ENCODE measurements at regions not wholly inside any gene's neighbourhood (a gene's known extent, or its start where the extent isn't known, plus 50 kb on each side); places are given as distances from the start of the nearest gene placed in this dataset.

DNA sequence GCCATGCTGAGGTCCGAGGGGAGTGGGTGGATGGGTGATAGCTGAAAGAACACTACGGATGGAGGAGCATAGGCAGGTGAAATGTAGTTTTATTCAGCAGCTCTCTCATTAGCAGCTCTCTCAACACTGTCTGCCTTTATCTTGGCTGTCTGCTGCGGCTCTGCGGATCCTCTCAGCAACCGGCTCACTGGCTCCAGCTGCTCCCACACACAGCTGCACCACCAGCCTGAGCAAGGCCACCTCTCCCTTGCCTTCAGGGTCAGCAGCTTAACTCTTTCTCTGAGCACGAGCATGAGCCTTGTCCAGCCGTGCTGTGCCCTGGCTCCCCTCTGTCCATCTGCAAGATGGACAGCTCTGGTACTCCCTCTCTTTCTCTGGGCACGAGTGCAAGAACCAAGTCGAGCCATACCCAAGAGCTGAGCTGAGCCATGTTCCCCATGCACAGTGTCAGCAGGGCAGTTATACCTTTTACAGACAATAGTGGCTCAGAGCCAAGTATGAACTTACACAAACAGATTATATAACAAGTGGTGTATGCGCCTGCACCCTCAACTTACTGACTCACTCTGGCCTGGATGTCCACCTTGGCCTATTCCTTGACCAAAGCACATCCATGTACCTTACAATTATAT, 108.5 kb downstream of the MACIR start:
- in situ Hi-C loops (cut with MboI; ENCODE audit: low pct_unique_long_range_greater_than_20kb in 2 of 9, low sequenced_read_pairs in 9 of 9, unreplicated experiment in 9 of 9), result no loop called here
- ATAC-seq (replicated peaks in 6 of 8), result peak in 2 of 8 experiments; percentile 39 to 55
- 40 to 92% (median 69%) methylated on average over 1 to 7 of the region's 10 CpGs for WGBS, 10 experiments
- H3K4me1 ChIP-seq (replicated peaks in 1 of 2), result no peaks in the 10 kb centered on the region
- no peak overlapping the region for H3K4me3 ChIP-seq
- no peak overlapping the region for H3K27ac ChIP-seq

DNA sequence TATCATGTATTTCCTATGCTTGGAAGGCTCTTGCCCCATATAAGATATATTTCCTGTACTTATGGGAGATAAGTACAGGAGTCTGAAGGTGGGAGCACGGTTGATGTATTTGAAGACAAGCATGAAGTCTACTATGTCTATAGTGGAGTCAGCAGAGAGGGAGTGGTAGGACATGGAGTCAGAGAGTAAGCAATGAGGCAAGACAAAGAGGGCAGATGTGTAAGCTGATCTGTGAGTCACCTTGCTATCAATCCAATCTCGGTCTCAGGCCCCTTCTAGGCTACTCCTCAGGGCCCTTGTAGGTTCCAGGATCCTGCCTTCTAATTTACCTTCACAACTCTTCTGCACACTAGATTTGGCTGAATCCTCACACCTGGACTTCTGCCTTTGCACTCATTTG, 105.5 kb downstream of the MACIR start:
- peak in 1 of 8 experiments; percentile 57 for ATAC-seq (replicated peaks in 6 of 8)
- in situ Hi-C loops (cut with MboI; ENCODE audit: low pct_unique_long_range_greater_than_20kb in 2 of 9, low sequenced_read_pairs in 9 of 9, unreplicated experiment in 9 of 9), result no loop called here
- Histone ChIP-seq H3K4me3 (no peak overlapping the region), H3K4me1 (replicated peaks in 1 of 2) (no peaks in the 10 kb centered on the region), H3K27ac (no peak overlapping the region)
- WGBS, 10 experiments, result 0 to 100% (median 71%) methylated on average over 1 to 2 of the region's 2 CpGs; no CpG with 5 or more reads in 3 of the 10 experiments

DNA sequence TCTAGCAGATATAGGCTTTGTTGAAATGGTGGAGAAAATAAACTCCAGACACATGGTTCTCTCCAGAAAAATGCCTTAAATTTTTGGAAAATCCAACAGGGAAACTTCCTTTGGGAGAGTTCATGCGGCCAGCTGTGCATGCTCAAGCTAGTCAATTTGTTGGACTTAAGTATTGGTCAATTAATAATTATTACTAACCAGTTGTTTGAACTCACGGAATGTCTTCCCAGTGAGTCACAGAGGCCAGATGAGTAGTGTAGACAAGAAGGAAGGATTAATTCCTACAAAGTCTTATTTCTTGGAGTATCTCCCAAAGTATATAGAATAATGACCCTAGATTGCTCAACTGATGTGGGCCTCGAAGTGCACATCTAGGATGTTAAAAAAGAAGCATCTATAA, 103.6 kb downstream of the MACIR start:
- Histone ChIP-seq H3K4me3 (no peak overlapping the region), H3K27ac (no peak overlapping the region), H3K4me1 (replicated peaks in 1 of 2) (no peaks in the 10 kb centered on the region)
- in situ Hi-C loops (cut with MboI; ENCODE audit: low pct_unique_long_range_greater_than_20kb in 2 of 9, low sequenced_read_pairs in 9 of 9, unreplicated experiment in 9 of 9), result no loop called here
- 10 to 100% (median 92%) methylated on average over 1 to 3 of the region's 3 CpGs; no CpG with 5 or more reads in 2 of the 10 experiments for WGBS, 10 experiments
- no peak for ATAC-seq (replicated peaks in 6 of 8)

DNA sequence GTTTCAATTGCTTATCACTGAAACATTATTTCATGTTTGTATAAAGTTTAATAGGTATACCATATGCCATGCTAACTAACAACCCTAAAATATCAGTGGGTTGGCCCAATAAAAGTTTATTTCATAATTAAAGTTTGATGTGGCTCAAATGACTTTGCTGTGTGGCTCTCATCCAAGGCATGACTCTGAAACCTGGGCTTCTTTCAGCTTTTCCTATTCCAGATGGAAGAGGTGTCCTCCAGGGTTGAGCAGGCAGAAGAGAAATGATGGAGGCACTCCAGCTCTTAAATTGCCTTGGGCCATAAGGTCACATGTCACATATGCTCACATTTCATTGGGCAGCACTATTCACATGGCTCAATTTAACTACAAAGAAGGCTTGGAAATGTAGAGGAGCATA, 101.9 kb downstream of the MACIR start:
- Histone ChIP-seq H3K27ac (no peak overlapping the region), H3K4me1 (replicated peaks in 1 of 2) (peaks cover 0 to 5% of the 10 kb centered on the region in 2 donors), H3K4me3 (no peak overlapping the region)
- in situ Hi-C loops (cut with MboI; ENCODE audit: low pct_unique_long_range_greater_than_20kb in 2 of 9, low sequenced_read_pairs in 9 of 9, unreplicated experiment in 9 of 9), result no loop called here
- no peak for ATAC-seq (replicated peaks in 6 of 8)

DNA sequence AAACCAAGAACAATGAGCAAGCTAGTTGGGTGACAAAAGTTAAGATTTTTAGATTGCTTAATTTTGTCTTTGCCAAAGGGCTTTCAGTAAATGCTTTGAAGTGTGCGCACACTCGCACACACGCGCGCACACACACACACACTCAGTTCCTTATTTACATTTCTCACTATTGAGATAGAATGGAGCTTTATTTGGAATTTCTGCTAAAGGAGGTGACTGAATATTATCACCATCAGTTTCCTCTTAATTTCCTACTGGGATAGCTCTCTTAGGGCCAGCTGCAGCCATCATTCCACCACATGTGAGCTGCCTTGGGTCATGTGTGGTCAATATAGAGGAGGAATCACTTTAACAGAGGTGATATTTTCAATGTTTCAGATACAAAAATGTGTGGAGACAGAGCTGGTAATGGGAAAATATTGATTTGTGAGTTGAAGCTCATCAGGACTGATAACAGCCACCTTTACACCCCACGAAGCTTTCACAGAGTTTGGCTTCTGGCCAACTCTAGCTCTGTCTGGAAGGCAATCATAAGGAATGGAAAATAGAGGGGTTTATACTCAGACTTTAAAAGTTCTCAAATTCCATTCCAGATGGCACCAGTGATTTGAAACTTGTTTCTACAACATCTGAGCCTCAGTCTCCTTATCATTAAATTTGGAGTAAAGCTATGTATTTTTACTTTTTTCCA, 99.9 kb downstream of the MACIR start:
- H3K4me3 ChIP-seq, result no peak overlapping the region
- ATAC-seq (replicated peaks in 6 of 8), result peak in 1 of 8 experiments; percentile 13
- H3K27ac ChIP-seq, result no peak overlapping the region
- 30 to 100% (median 80%) methylated on average over 1 to 6 of the region's 6 CpGs for WGBS, 10 experiments
- in situ Hi-C loops (cut with MboI; ENCODE audit: low pct_unique_long_range_greater_than_20kb in 2 of 9, low sequenced_read_pairs in 9 of 9, unreplicated experiment in 9 of 9), result no loop called here
- peaks cover 0 to 13% of the 10 kb centered on the region in 2 donors for H3K4me1 ChIP-seq (replicated peaks in 1 of 2)

DNA sequence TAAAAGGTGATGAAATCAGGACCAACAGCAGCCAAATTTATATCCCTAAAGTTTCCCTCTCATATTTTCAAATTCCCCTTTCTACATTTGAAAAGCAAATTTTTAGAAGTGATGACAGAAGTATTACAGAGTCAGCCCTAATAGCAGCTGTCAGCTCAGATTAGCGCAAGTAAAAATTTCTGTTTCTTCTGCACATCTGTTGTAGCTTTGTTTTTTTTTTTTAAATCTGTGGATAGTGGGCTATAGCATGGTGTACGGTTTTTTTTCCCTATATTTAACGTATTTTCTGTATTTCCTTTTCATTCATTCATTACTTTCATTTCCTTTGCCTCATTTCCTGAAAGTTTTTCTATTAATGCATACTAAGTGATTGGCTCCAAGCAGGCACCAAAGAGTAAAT, 99.1 kb downstream of the MACIR start:
- H3K27ac ChIP-seq, result no peak overlapping the region
- H3K4me1 ChIP-seq (replicated peaks in 1 of 2), result peaks cover 0 to 13% of the 10 kb centered on the region in 2 donors
- no peak overlapping the region for H3K4me3 ChIP-seq
- in situ Hi-C loops (cut with MboI; ENCODE audit: low pct_unique_long_range_greater_than_20kb in 2 of 9, low sequenced_read_pairs in 9 of 9, unreplicated experiment in 9 of 9), result no loop called here
- ATAC-seq (replicated peaks in 6 of 8), result no peak
- WGBS, 10 experiments, result 18 to 97% (median 87%) methylated on average over 2 to 3 of the region's 3 CpGs

DNA sequence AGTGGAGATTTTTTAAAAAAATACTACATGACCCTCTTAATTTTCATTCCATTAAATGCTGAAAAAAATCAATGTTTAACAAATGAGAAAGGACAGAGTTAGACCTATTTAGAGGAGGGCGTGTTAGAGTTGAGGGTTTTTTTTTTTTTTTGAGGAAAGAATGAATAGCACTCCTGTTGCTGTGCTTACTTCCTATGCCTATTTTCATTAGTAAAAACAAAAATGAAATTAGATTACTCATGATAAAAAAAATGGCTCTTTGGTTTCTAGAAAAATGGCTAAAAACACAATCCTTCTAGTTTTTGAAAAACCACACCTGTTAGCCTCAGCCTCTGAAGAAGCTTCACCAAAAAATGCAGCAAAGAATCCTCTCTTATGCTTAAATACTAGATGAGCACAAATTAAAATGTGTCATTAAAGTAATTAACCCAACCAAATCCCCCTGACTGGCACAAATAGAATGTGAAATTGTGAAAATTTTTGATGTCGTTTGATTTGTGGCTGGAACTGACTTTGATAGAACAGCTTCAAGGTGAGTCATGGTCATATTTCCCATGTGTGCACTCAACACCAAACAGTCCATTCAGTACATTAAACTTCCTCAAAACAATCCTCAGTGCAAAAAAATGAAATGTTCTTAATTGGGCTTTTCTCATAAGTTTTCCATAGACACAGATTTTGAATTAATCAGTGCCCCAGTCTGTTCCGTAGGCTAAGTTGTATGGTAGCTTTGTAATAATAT, 98.0 kb downstream of the MACIR start:
- in situ Hi-C loops (cut with MboI; ENCODE audit: low pct_unique_long_range_greater_than_20kb in 2 of 9, low sequenced_read_pairs in 9 of 9, unreplicated experiment in 9 of 9), result no loop called here
- WGBS, 10 experiments, result 76 to 100% (median 91%) methylated on average over 1 to 3 of the region's 3 CpGs
- Histone ChIP-seq H3K4me3 (no peak overlapping the region), H3K27ac (no peak overlapping the region), H3K4me1 (replicated peaks in 1 of 2) (peaks cover 0 to 13% of the 10 kb centered on the region in 2 donors)
- no peak for ATAC-seq (replicated peaks in 6 of 8)

DNA sequence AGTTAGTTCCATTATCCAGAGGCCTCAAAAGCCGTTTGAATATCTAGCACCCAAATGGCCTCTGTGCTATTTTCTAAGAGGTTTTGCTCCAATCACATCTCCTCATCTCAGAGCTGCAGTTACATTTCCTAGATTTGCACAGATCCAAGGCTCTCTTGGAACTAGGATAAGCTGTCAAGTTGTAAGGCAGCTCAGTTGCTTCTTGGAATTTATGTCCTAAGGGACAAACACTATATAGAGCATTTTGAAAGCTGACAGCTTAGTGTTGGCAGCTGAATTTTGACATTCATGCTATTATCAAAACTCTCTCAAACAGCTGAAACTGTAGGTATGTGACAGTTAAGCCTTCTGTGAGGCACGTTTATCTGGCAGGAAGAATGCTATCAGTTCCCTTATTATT, 97.0 kb downstream of the MACIR start:
- in situ Hi-C loops (cut with MboI; ENCODE audit: low pct_unique_long_range_greater_than_20kb in 2 of 9, low sequenced_read_pairs in 9 of 9, unreplicated experiment in 9 of 9), result no loop called here
- WGBS, 10 experiments, result 0 to 80% (median 0%) methylated on average over 1 to 2 of the region's 2 CpGs; no CpG with 5 or more reads in 4 of the 10 experiments
- peaks cover 0 to 13% of the 10 kb centered on the region in 2 donors for H3K4me1 ChIP-seq (replicated peaks in 1 of 2)
- H3K4me3 ChIP-seq, result no peak overlapping the region
- ATAC-seq (replicated peaks in 6 of 8), result no peak
- no peak overlapping the region for H3K27ac ChIP-seq

DNA sequence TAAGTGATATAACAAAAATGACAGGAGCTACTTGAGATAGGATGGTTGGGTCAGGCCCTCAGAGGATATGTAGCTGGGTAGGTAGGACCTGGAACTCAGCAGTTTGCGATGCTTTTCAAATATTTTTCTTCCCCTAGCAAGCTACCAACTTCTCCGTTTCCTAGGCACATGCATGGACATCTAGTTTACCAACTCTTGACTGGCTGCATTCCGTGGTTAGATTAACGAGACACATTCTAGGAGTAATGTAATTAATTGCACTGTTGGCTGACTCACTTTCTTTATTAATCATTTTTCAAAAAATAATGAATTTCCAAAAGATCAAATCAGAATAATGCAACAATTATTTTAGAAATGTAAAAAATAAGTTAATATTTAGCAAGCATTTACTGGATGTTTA, 95.9 kb downstream of the MACIR start:
- in situ Hi-C loops (cut with MboI; ENCODE audit: low pct_unique_long_range_greater_than_20kb in 2 of 9, low sequenced_read_pairs in 9 of 9, unreplicated experiment in 9 of 9), result no loop called here
- peaks cover 0 to 13% of the 10 kb centered on the region in 2 donors for H3K4me1 ChIP-seq (replicated peaks in 1 of 2)
- WGBS, 10 experiments, result 60 to 100% (median 85%) methylated on average over 1 to 4 of the region's 4 CpGs; no CpG with 5 or more reads in 1 of the 10 experiments
- no peak overlapping the region for H3K4me3 ChIP-seq
- no peak overlapping the region for H3K27ac ChIP-seq
- peak in 1 of 8 experiments; percentile 37 for ATAC-seq (replicated peaks in 6 of 8)

DNA sequence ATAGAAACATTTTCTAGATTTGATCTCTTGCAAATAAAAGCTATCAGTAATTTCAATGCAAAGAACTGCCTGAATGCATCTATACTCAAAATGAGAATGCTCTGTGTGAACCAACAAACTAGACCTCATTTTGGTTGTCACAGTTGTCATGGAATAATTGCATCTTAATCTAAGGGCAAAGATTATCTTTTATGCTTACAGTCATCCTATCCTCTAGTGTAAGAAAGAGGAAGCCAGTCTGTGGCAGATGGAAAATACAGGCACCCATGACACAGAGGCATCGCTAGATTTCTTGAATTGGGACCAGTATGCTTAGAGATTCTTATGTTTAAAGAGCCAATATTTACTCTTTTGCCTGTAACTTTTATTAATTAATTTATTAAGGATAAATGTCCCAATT, 95.0 kb downstream of the MACIR start:
- peaks cover 0 to 13% of the 10 kb centered on the region in 2 donors for H3K4me1 ChIP-seq (replicated peaks in 1 of 2)
- in situ Hi-C loops (cut with MboI; ENCODE audit: low pct_unique_long_range_greater_than_20kb in 2 of 9, low sequenced_read_pairs in 9 of 9, unreplicated experiment in 9 of 9), result no loop called here
- H3K27ac ChIP-seq, result no peak overlapping the region
- no peak overlapping the region for H3K4me3 ChIP-seq
- no peak for ATAC-seq (replicated peaks in 6 of 8)
- WGBS, 10 experiments, result 40 to 100% (median 90%) methylated on average over 1 of the region's 1 CpG; no CpG with 5 or more reads in 2 of the 10 experiments

DNA sequence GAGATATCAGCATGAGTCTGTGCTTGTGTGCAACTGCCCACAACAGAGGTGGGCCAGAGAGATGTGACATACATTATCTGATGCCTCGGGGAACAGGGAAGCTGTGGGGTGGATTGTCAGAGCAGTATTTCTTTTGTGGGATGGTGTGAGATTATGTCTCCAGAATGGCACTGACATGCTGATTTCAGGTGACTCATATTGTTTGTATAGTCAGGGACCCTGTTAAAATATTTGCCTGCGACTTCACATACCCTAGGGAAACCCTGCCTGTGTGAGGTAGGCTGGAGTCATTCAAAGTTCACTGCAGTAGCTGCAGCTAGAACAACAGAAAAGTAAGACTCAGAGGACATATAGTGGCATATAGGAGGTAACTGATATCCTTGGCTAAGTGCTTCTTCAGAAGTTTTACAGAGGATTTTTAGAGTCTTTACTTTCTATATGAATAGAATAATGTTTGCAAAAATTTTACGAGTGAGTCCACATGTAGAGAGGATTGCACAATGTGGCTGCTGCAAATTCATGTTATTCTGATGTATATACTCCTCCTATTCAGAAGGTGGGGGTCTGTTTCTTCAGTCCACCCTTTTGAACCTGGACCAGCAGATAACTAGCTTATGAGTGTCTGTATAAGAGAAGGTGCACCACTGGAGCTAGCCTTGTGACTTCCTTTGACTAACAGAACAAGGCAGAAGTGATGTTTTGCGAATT, 89.3 kb downstream of the MACIR start:
- in situ Hi-C loops (cut with MboI; ENCODE audit: low pct_unique_long_range_greater_than_20kb in 2 of 9, low sequenced_read_pairs in 9 of 9, unreplicated experiment in 9 of 9), result no loop called here
- Histone ChIP-seq H3K4me3 (no peak overlapping the region), H3K4me1 (replicated peaks in 1 of 2) (peaks cover 0 to 5% of the 10 kb centered on the region in 2 donors), H3K27ac (no peak overlapping the region)
- peak; percentile 49 to 91 (median 87) for ATAC-seq (replicated peaks in 6 of 8)
- 0 to 80% (median 29%) methylated on average over 1 to 2 of the region's 4 CpGs; no CpG with 5 or more reads in 2 of the 10 experiments for WGBS, 10 experiments

DNA sequence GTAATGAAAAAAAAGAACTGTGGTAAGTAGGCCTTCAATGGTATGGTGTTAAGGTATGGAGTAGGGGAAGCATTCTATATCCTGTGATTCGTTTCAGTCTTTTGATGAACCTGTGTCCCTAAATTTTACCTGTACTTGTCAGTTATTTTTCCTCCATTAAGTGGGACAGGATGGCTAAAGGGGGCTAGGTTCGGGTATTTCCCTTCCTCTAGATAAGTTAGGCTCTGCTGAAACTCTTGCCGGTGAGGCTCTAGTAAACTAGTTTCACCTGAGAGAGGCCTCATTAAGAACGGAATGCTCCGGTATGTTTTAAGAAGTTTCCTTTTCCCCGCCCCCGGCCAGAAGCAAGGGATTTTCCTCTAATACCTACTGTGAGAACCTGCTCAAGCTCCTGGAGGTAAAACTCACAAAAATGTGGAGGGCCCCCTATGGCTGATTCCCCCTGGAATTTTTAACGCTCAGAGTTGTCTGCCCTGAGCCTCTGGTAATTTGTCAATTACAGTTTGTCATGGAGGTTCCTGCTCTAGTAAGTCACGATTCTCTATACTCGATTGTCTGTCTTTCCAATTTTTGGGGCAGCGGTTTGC, 87.7 kb downstream of the MACIR start:
- WGBS, 10 experiments, result 58 to 93% (median 88%) methylated on average over 2 to 11 of the region's 11 CpGs; no CpG with 5 or more reads in 1 of the 10 experiments
- no peak for ATAC-seq (replicated peaks in 6 of 8)
- Histone ChIP-seq H3K27ac (no peak overlapping the region), H3K4me3 (no peak overlapping the region), H3K4me1 (replicated peaks in 1 of 2) (peaks cover 0 to 5% of the 10 kb centered on the region in 2 donors)
- in situ Hi-C loops (cut with MboI; ENCODE audit: low pct_unique_long_range_greater_than_20kb in 2 of 9, low sequenced_read_pairs in 9 of 9, unreplicated experiment in 9 of 9), result no loop called here
